ENCODE measurements at regions not wholly inside any gene's neighbourhood (a gene's known extent, or its start where the extent isn't known, plus 50 kb on each side); places are given as distances from the start of the nearest gene placed in this dataset.

DNA sequence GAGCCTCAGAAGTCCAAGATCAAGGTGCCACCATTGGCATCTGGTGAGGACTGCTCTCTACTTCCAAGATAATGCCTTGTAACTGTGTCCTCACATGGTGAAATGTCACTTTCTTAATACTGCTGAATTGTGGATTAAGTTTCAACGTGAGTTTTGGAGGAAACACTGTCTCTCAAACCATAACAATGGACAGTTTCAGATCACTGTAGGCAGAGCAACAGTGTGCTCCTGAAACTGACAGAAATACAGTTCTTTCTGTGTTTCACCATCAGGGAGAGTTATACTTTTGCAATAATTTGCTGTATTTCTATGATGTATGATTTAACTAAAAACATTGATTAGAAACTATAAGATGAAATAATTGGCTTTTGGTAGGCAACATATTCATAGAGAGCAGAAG, 1780.5 kb upstream of the CDH6 start:
- Mint-ChIP-seq H3K4me1 (no peaks in the 10 kb centered on the region), H3K27me3 (no peaks in the 10 kb centered on the region), H3K27ac (no peak overlapping the region), H3K9me3 (peaks cover 0 to 6% of the 10 kb centered on the region in 2 donors), H3K4me3 (no peak overlapping the region)
- DNase-seq (no peak), ATAC-seq (no peak)

DNA sequence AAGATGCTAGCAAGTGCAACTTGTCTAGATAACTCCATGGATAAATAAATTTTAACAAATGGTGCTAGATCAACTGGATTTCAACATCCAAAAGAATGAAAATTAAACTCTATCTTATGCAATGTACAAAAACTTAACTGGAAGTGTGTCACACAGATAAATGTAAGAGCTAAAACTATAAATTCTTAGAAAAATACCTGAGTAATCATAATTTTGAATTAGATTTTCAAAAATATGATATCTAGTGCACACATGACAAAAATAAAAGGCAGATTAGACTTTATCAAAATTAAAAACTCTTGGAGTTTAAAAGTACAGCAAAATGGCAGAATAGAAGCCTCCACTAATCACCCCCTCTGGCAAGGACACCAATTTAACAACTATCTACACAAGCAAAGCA, 1791.2 kb upstream of the CDH6 start:
- H3K4me3 Mint-ChIP-seq: no peak overlapping the region
- no peaks in the 10 kb centered on the region for H3K4me1 Mint-ChIP-seq
- H3K9me3 Mint-ChIP-seq: peaks cover 26 to 36% of the 10 kb centered on the region in 2 donors
- no peaks in the 10 kb centered on the region for H3K27me3 Mint-ChIP-seq
- H3K27ac Mint-ChIP-seq: no peak overlapping the region
- no peak for ATAC-seq
- DNase-seq: no peak

DNA sequence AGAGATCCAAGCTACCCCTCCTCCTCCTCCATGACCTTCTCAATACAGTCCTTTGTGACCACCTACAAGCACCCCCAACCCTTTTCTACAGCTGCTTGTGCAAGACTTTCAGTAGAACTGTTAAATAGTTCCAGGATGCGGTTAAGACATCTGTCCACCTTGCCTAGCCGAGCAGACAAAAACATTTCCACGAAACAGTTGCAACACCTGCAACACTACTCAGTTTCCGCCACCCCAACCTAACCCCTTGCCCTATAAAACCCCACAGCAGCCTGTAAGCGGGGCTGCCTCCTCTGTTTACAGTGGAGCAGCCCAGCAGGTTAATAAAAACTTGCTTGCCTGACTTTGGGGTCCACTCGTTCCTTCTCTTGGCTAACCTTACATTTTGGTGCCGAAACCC, 1803.5 kb upstream of the CDH6 start:
- peaks cover 0 to 14% of the 10 kb centered on the region in 2 donors for H3K9me3 Mint-ChIP-seq
- no peak overlapping the region for H3K4me3 Mint-ChIP-seq
- H3K4me1 Mint-ChIP-seq: no peaks in the 10 kb centered on the region
- DNase-seq (no peak), ATAC-seq (no peak)
- no peak overlapping the region for H3K27ac Mint-ChIP-seq
- no peaks in the 10 kb centered on the region for H3K27me3 Mint-ChIP-seq

DNA sequence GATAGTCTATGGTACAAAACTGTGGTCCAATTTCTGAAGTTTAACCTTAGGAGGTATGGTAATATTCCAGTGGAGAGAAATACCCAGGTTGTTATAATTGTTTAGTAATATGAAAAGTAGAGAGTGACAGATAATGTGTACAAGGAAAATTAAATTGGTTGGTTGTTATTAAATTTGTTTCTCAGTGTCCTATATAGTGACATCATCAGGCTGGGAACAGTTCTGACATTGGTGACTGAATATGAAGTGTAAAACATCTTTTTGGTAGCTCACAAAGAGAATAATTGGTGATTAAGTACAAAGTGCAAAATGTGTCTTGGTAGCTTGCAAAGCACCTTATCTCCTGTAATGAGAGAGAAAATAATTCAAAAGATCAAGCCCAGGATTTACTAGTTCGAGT, 1806.1 kb upstream of the CDH6 start:
- no peaks in the 10 kb centered on the region for H3K4me1 Mint-ChIP-seq
- no peak overlapping the region for H3K27ac Mint-ChIP-seq
- peaks cover 14 to 16% of the 10 kb centered on the region in 2 donors for H3K9me3 Mint-ChIP-seq
- DNase-seq (no peak), ATAC-seq (no peak)
- no peaks in the 10 kb centered on the region for H3K27me3 Mint-ChIP-seq
- no peak overlapping the region for H3K4me3 Mint-ChIP-seq

DNA sequence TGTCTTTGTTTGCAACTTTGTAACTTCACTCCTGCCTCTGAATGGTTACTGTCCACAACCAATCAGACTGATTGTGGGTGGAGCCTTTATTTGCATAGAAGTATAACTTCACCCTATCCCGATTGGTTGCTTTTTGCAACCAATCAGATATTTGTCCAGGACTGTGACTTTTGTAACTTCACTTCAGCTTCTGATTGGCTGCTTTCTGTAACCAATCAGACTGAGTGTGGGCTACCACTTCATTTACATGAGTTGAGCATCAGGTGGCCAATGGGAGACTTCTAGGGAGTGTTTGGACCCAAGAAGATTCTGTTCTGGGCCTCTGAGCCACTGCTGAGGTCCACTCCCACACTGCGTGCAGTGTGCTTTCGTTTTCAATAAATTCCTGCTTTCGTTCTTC, 1810.7 kb upstream of the CDH6 start:
- H3K27ac Mint-ChIP-seq: no peak overlapping the region
- H3K4me1 Mint-ChIP-seq: no peaks in the 10 kb centered on the region
- ATAC-seq: no peak
- no peaks in the 10 kb centered on the region for H3K27me3 Mint-ChIP-seq
- peaks cover 9 to 16% of the 10 kb centered on the region in 2 donors for H3K9me3 Mint-ChIP-seq
- no peak for DNase-seq
- H3K4me3 Mint-ChIP-seq: no peak overlapping the region

DNA sequence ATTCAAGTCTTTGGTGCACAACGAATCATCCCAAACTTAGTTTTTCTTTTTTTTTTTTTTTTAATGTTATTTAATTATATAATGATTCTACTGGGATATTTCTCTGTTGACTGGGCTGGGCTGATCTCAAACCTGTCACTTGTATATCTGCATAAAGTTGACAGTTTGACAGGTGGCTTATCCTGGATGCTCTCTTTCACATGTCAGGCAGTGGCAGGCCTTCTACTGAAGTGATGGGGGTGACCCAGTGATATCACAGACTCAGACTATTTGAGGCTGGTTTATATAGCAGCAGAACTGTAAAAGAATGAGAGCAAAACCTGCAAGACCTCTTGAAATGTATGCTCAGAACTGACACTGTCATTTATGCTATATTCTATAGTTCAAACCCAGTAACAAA, 1813.5 kb upstream of the CDH6 start:
- DNase-seq (no peak), ATAC-seq (no peak)
- H3K4me1 Mint-ChIP-seq: no peaks in the 10 kb centered on the region
- H3K4me3 Mint-ChIP-seq: no peak overlapping the region
- peaks cover 3 to 16% of the 10 kb centered on the region in 2 donors for H3K9me3 Mint-ChIP-seq
- no peaks in the 10 kb centered on the region for H3K27me3 Mint-ChIP-seq
- no peak overlapping the region for H3K27ac Mint-ChIP-seq

DNA sequence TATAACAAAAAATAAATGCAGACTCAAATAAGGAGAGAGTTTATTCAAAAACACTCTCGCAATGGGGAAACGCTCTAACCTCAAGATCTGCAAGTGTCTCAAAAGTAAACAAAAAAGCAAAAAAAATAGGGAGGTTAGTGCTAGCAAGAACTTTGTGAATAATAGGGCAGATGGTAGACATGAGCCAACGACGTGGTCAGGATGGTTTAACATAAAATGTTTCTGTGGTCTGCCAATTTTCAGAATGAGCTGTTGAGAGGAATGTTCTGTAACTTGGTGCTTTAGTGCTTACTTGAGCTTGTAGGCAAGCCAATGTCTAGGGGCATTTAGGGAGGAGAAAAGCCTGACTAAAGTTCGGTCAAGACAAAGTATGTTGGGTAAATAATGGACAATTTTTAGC, 1813.9 kb upstream of the CDH6 start:
- Mint-ChIP-seq H3K9me3 (peaks cover 3 to 13% of the 10 kb centered on the region in 2 donors), H3K27me3 (no peaks in the 10 kb centered on the region), H3K27ac (no peak overlapping the region), H3K4me1 (no peaks in the 10 kb centered on the region), H3K4me3 (no peak overlapping the region)
- DNase-seq (no peak), ATAC-seq (no peak)

DNA sequence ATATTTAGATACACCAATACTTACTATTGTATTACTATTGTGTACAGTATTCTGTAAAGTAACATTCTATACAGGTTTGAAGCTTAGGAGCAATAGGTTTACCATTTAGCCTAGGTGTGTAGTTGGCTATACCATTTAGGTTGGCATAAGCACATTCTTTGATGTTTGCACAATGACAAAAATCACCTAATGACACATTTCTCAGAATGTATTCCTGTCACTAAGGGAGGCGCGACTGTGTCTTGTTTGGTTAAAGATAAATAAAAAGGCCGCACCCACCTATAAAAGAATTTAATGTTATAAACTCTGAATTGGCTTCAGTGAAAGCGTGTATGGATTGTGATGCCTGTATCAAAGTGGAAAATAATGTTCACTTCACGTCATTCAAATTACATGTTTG, 1815.4 kb upstream of the CDH6 start:
- no peak for DNase-seq
- Mint-ChIP-seq H3K27ac (no peak overlapping the region), H3K4me1 (no peaks in the 10 kb centered on the region), H3K9me3 (peaks cover 3 to 4% of the 10 kb centered on the region in 2 donors), H3K4me3 (no peak overlapping the region), H3K27me3 (no peaks in the 10 kb centered on the region)
- ATAC-seq: no peak

DNA sequence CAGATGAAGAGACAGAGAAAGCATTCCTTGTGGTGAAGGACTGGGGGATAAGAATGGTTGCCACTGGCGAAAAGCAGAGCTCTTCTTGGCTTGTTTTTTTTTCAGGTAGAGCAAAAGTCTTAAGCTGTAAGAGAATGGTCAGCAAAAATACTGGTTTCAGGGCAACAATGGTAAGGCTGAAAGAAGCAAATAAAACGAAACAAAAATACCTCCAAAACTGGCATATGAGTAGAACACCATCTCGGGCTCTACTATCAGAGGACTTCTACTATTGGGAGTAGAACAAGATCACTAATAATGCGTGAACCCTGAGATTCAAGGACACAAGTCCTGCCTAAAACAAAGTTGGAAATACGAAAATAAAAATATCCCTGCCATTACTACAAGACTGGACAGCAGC, 1823.2 kb upstream of the CDH6 start:
- DNase-seq: no peak
- Mint-ChIP-seq H3K27me3 (no peaks in the 10 kb centered on the region), H3K4me3 (no peak overlapping the region), H3K4me1 (no peaks in the 10 kb centered on the region), H3K9me3 (peaks cover 22 to 28% of the 10 kb centered on the region in 2 donors), H3K27ac (no peak overlapping the region)
- no peak for ATAC-seq

DNA sequence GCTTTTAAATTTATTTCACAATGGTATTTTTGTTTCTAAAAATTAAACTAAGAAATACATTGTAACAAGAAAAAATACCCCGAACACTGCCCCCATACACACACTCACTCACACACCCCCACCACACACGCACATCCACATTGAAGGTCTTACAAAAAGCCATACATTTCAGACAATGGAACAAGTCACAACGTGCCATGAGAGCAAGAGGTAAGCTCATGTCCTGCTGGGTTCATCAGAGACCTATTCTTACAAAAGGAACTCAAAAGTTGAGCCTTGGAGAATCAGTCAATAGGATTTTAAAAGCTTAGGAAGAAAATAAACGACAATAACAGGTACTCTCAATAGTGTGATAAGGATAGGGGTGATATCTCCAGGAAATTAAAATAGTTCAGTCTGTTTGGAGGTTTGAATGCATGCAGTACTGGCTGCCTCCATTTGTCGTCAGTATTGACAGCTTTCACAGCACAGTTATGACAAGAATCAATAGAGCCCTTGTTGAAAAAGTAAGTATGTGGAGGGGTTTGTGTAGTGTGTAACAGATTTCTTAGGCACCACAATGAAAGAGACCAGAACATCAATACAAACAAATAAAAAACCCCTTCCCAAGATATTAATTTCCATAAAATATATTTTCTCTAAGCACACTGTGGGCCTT, 1826.2 kb upstream of the CDH6 start:
- Mint-ChIP-seq H3K4me1 (no peaks in the 10 kb centered on the region), H3K27ac (no peak overlapping the region), H3K27me3 (no peaks in the 10 kb centered on the region), H3K4me3 (no peak overlapping the region), H3K9me3 (peaks cover 26 to 28% of the 10 kb centered on the region in 2 donors)
- DNase-seq (no peak), ATAC-seq (no peak)

DNA sequence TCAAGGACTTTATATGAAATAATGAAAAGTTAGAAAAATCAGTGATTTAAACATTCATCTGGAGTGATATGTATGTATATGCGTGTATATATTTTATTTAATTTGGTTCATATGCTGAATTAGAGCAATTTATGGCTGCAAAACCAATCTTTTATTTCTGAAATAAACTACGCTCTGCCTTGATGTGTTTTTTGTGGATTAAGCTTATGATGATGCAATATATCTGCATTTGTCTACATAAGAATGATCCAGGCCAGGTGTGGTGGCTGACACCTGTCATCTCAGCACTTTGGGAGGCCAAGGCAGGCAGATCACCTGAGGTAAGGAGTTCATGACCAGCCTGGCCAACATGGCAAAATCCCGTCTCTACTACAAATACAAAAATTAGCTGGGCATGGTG, 1842.3 kb upstream of the CDH6 start:
- Mint-ChIP-seq H3K4me3 (no peak overlapping the region), H3K4me1 (no peaks in the 10 kb centered on the region), H3K27me3 (no peaks in the 10 kb centered on the region), H3K9me3 (peaks cover 4 to 6% of the 10 kb centered on the region in 2 donors), H3K27ac (no peak overlapping the region)
- ATAC-seq (no peak), DNase-seq (no peak)

DNA sequence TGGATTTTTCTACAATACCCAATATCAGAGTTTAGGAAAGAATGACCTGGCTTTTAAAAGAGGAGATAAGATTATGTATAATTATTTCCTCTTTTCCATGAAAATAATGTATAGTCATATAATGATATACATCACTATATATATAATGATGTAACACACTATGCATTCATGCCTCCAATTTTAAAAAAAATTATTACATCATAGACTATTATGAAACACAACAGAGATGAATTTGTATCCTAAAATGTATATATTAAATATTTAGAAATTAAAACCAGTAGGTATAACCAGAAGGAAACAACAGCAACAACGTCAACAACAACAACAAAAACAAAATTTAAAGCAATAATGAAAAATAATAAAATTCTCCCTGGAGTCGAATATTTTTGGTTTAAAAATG, 1856.5 kb upstream of the CDH6 start:
- Mint-ChIP-seq H3K4me3 (no peak overlapping the region), H3K27me3 (no peaks in the 10 kb centered on the region), H3K27ac (no peak overlapping the region), H3K9me3 (peaks cover 15 to 45% of the 10 kb centered on the region in 2 donors), H3K4me1 (no peaks in the 10 kb centered on the region)
- ATAC-seq: no peak
- DNase-seq: no peak

DNA sequence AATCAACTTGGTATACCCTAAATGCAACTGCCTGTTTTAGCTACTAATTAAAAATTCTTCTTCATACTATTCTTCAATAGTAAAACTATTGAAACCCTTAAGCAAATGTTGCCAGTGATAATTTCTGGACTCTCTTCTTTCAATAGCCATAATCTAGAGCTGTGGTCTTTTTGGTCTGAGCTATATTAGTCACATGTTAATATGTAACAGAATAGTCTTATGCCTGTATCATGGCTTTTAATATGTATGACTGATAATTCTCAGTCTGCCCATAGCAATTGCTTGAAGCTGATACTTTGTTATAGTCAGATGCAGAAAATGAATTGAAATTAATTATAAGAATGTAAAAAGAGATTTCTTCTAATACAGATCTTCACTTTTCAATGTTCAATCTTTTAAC, 1871.9 kb upstream of the CDH6 start:
- Mint-ChIP-seq H3K27me3 (no peaks in the 10 kb centered on the region), H3K4me3 (no peak overlapping the region), H3K27ac (no peak overlapping the region), H3K9me3 (peaks cover 8 to 10% of the 10 kb centered on the region in 2 donors), H3K4me1 (no peaks in the 10 kb centered on the region)
- ATAC-seq (no peak), DNase-seq (no peak)

DNA sequence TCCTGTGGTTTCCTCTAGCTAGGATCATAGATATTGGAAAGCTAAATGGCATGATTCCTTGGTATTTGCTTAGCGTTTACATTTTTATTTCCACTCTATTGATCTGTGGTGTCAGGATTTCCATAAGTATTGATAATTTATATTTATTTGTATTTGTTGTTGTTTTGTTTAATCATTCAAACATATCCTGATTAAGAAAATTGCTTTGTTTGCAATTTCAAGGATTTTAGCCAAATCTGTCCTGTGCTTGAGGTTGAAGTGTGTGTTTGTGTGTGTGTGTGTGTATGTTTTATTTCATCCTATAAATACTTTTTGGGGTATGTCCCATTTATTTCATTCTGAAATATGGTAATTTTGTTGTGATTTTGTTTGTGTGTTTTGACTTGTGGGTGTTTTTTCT, 1884.1 kb upstream of the CDH6 start:
- H3K27me3 Mint-ChIP-seq: no peaks in the 10 kb centered on the region
- no peak overlapping the region for H3K4me3 Mint-ChIP-seq
- no peaks in the 10 kb centered on the region for H3K4me1 Mint-ChIP-seq
- peaks cover 5 to 14% of the 10 kb centered on the region in 2 donors for H3K9me3 Mint-ChIP-seq
- no peak for ATAC-seq
- DNase-seq: no peak
- H3K27ac Mint-ChIP-seq: no peak overlapping the region

DNA sequence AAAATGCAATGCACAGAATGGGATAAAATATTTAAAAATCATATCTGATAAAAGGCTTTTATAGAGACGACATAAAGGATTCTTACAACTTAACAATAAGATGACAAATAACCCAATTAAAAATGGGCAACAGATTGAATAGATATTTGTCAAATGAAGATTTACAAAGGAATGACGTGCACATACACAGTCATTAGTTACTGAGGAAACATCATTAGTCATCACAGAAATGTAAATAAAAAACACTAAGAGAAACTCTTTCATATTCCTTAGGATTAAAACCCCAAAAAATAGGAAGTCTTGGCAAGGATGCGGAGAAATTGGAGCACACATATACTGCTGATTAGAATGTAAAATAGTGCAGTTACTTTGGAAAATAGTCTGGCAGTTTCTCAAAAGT, 1886.0 kb upstream of the CDH6 start:
- Mint-ChIP-seq H3K4me3 (no peak overlapping the region), H3K27ac (no peak overlapping the region), H3K9me3 (peaks cover 5 to 14% of the 10 kb centered on the region in 2 donors), H3K27me3 (no peaks in the 10 kb centered on the region), H3K4me1 (no peaks in the 10 kb centered on the region)
- no peak for DNase-seq
- ATAC-seq: no peak

DNA sequence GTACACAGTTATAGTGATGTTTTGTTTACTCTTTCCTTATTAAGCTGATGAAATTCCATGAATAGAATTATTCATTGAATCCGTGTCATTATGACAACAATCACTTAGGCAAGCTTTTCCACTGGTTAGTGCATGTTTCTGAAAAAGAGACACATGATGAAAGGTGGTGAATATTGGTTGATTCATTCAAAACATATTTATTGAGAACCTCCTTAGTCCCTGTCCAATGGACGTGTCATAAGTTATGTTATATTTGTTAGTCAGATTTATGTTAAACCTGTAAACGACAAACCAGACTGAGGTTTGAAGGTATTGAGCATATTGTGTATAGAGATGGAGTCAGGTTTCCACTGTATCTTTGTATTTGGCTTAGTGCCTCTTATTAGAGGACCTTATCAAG, 1888.9 kb upstream of the CDH6 start:
- Mint-ChIP-seq H3K9me3 (peaks cover 5 to 16% of the 10 kb centered on the region in 2 donors), H3K27me3 (no peaks in the 10 kb centered on the region), H3K4me1 (no peaks in the 10 kb centered on the region), H3K27ac (no peak overlapping the region), H3K4me3 (no peak overlapping the region)
- DNase-seq (no peak), ATAC-seq (no peak)

DNA sequence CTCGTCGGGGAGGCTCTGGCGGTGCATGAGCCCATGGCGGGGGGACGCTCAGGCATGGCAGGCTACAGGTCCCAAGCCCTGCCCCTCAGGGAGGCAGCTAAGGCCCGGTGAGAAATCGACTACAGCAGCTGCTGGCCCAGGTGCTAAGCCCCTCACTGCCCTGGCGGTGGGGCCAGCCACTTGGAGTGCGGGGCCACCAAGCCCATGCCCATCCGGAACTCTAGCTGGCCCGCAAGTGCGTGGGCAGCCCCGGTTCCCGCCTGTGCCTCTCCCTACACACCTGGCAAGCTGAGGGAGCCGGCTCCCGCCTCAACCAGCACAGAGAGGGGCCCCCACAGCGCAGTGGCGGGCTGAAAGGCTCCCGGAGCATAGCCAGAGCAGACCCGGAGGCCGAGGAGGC, 1896.9 kb upstream of the CDH6 start:
- Mint-ChIP-seq H3K27me3 (no peaks in the 10 kb centered on the region), H3K9me3 (peaks cover 0 to 16% of the 10 kb centered on the region in 2 donors)

More for the DNA sequence above, 1896.9 kb upstream of the CDH6 start:
- Mint-ChIP-seq H3K27ac (no peak overlapping the region), H3K4me1 (no peaks in the 10 kb centered on the region), H3K4me3 (no peak overlapping the region)
- ATAC-seq (no peak), DNase-seq (no peak)
